Uterus (tissue), 3 donors: ENCODE measurements at regions not wholly inside any gene's neighbourhood (a gene's known extent, or its start where the extent isn't known, plus 50 kb on each side); places are given as distances from the start of the nearest gene placed in this dataset.

Source experiments
- DNase-seq, 2 donors: peaks; one replicate each; pipeline ENCODE4 v3.0.0-alpha.2; 2019 to 2020
- H3K27ac ChIP-seq, 2 donors: fragments of 200-600 bp; sonication (generic); 1 replicate in 1 of 2; 2 replicates in 1 of 2; pipeline ENCODE4 v1.5.1; 2016 to 2018
- H3K27me3 ChIP-seq, 2 donors: fragments of 200-600 bp; sonication (generic); one replicate each; pipeline ENCODE4 v1.5.1; 2018 to 2019; ENCODE audit warnings: control low read depth in 1 of 2
- H3K36me3 ChIP-seq, 2 donors: fragments of 200-600 bp; sonication (generic); one replicate each; pipeline ENCODE4 v1.5.1; 2019; ENCODE audit warnings: control low read depth in 1 of 2
- H3K4me1 ChIP-seq, 2 donors: fragments of 200-600 bp; sonication (generic); one replicate each; pipeline ENCODE4 v1.5.1; 2018 to 2019; ENCODE audit warnings: control low read depth in 1 of 2
- H3K4me3 ChIP-seq, 2 donors: fragments of 200-600 bp; sonication (generic); 1 replicate in 1 of 2; 2 replicates in 1 of 2; pipeline ENCODE4 v1.5.1; 2018 to 2019; ENCODE audit warnings: mild to moderate bottlenecking in 1 of 2
- H3K9me3 ChIP-seq, 2 donors: fragments of 200-600 bp; sonication (generic); one replicate each; pipeline ENCODE4 v1.5.1; 2019; ENCODE audit warnings: control low read depth in 1 of 2
- CTCF ChIP-seq, 4 experiments: fragments of 200-600 bp in 2 of 4; fragments of 450-650 bp in 2 of 4; sonication (generic) in 2 of 4; IDR thresholded peaks; one replicate each; pipeline ENCODE4 v1.5.1; 2016 to 2019; ENCODE audit warnings: antibody characterized with exemption in 4 of 4, mild to moderate bottlenecking in 2 of 4, moderate library complexity in 1 of 4
- POLR2A ChIP-seq, 2 donors: fragments of 450-650 bp; IDR thresholded peaks; one replicate each; pipeline ENCODE4 v1.6.1; 2016; ENCODE audit warnings: antibody characterized with exemption in 2 of 2, mild to moderate bottlenecking in 1 of 2, moderate library complexity in 1 of 2
- intact Hi-C: fragments of 100-400 bp; cut with DNase I; formaldehyde crosslinking; loops from one replicate; pipeline ENCODE4 v1.15.1; 2023; ENCODE audit warnings: low total_unique reads
- donor health status: DM: yes; HTN: yes; CAD: no.

GRCh38 chr22:49413146-49413545 is 414.5 kb downstream of the BRD1 start:
- TF ChIP-seq POLR2A (IDR thresholded peaks at IDR 0.05), result no peak
- no peak for TF ChIP-seq CTCF (IDR thresholded peaks at IDR 0.05)

DNA sequence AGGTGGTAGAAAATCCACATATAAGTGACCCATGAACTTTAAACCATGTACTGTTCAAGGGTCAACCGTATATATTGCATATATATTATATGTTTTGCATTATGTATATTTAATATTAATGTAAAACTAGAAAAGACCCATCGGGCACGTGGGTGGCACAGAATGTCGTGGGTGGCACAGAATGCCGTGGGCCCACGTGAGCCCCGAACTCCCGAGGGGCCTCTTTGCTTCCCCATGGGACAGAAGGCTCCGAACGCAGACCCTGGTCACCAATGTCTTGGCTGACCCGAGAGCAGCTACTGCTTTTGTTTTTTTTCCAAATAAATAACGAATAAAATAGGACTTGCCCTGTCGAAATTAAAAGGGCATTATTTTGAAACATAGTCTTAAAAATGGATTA is 415.4 kb downstream of the BRD1 start:
- H3K9me3 ChIP-seq, result no peaks in the 10 kb centered on the region
- intact Hi-C loops, result no loop called here
- no peaks in the 10 kb centered on the region for H3K27me3 ChIP-seq
- H3K27ac ChIP-seq, result no peak overlapping the region
- no peak for TF ChIP-seq CTCF (IDR thresholded peaks at IDR 0.05)
- TF ChIP-seq POLR2A (IDR thresholded peaks at IDR 0.05), result no peak
- H3K4me1 ChIP-seq, result no peaks in the 10 kb centered on the region
- no peaks in the 10 kb centered on the region for H3K36me3 ChIP-seq
- no peak overlapping the region for H3K4me3 ChIP-seq
- DNase-seq, result no peak

More at GRCh38 chr22:49413146-49413545, 414.5 kb downstream of the BRD1 start:
- H3K4me3 ChIP-seq, result no peak overlapping the region
- H3K27ac ChIP-seq, result no peak overlapping the region
- H3K27me3 ChIP-seq, result no peaks in the 10 kb centered on the region
- no peaks in the 10 kb centered on the region for H3K9me3 ChIP-seq
- intact Hi-C loops, result no loop called here
- H3K36me3 ChIP-seq, result no peaks in the 10 kb centered on the region
- no peak for DNase-seq
- H3K4me1 ChIP-seq, result no peaks in the 10 kb centered on the region

DNA sequence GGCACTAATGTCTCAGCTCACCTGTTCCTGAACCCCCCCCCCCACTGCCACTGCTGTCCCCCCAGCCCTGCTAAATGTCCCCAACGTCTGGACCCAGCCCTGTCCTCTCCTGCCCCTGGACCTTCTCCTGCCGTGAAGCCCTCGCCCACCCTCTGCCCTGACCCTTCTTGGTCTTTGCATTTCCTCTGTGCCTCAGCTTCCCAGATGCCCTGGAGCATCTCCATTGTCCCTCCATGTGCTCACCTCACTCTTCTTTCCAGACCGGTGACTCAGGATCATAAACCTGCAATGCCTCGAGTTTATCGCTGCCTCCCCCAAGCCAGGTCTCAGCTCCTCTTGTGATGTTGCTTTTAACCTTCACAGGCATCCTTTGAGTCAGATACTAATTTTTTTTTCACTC is 416.4 kb downstream of the BRD1 start:
- Histone ChIP-seq H3K9me3 (no peaks in the 10 kb centered on the region), H3K27me3 (no peaks in the 10 kb centered on the region), H3K4me1 (no peaks in the 10 kb centered on the region), H3K36me3 (no peaks in the 10 kb centered on the region), H3K27ac (no peak overlapping the region), H3K4me3 (no peak overlapping the region)
- intact Hi-C loops, result no loop called here
- no peak for TF ChIP-seq CTCF (IDR thresholded peaks at IDR 0.05)
- TF ChIP-seq POLR2A (IDR thresholded peaks at IDR 0.05), result no peak
- no peak for DNase-seq

DNA sequence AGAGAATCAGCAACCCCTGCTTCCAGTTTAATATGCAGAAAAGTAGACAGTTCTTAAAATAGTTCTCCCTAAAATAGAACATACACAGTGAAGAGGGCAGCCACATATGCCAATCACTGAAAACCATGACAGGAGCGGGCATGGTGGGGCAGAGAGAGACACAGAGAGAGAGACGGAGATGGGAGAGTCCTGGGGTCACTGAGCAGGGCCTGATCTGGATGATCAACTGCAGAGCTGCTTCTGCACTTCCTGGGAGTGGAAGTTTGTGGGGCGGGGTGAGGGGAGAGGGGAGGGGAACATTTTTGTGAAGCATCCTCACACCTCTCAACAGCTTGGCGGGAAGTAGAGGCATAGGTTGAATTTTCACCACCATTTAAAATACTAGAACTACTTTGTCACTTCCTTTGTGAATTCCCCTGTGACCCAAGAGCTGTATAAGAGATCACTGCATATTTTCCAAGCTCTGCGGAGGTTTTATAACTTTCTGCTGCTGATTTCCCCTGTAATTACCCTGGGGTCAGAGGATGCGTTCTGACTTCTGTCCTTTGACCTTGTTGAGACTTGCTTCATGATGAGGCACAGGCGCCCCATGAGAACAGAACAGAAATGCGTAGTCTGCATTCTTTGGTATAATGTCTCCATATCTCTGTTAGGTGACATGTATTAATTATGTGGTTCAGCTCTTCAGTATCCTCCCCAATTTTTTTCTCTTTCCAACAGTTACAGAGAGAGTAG is 419.4 kb downstream of the BRD1 start:
- H3K9me3 ChIP-seq, result no peaks in the 10 kb centered on the region
- H3K27ac ChIP-seq, result no peak overlapping the region
- no peaks in the 10 kb centered on the region for H3K36me3 ChIP-seq
- H3K4me3 ChIP-seq, result no peak overlapping the region
- intact Hi-C loops, result no loop called here
- TF ChIP-seq CTCF (IDR thresholded peaks at IDR 0.05) (no peak), POLR2A (IDR thresholded peaks at IDR 0.05) (no peak)
- no peak for DNase-seq
- no peaks in the 10 kb centered on the region for H3K4me1 ChIP-seq
- H3K27me3 ChIP-seq, result no peaks in the 10 kb centered on the region

DNA sequence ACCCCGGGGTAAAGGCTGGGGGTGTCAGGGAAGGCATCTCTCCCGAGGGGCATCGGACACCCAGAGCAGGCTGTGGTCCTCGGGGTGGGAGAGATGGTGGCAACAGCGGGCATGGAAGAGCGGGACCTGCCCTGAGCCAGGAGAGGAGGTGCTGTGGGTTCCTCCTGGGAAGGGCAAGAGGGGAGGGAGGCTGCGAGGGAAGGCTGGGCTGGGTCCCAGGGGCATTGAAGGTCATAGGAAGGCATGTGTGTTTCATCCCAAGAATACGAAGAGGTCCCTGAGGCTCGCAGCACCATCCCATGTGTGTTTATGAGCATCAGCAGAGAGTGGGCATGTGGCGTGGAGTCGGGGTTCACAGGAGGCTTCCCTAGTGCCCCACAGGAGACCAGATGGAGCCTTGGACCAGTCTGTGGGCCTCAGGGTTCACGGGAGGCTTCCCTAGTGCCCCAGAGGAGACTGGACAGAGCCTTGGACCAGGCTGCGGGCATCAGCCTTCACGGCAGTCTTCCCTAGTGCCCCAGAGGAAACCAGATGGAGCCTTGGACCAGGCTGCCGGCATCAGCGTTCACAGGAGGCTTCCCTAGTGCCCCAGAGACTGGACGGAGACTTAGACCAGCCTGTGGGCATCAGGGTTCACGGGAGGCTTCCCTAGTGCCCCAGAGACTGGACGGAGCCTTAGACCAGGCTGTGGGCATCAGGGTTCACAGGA is 420.6 kb downstream of the BRD1 start:
- Histone ChIP-seq H3K27me3 (no peaks in the 10 kb centered on the region), H3K36me3 (no peaks in the 10 kb centered on the region), H3K4me3 (no peak overlapping the region), H3K9me3 (no peaks in the 10 kb centered on the region), H3K27ac (no peak overlapping the region), H3K4me1 (no peaks in the 10 kb centered on the region)
- intact Hi-C loops, result no loop called here
- DNase-seq, result no peak
- TF ChIP-seq POLR2A (IDR thresholded peaks at IDR 0.05), result no peak
- TF ChIP-seq CTCF (IDR thresholded peaks at IDR 0.05), result no peak
